CD4-positive, alpha-beta T cell treated with Interleukin-2 at 100 ng/mL for 4 hours (primary cell): ENCODE measurements at regions not wholly inside any gene's neighbourhood (a gene's known extent, or its start where the extent isn't known, plus 50 kb on each side); places are given as distances from the start of the nearest gene placed in this dataset.
"Not testable (repeated sequence)": the region's sequence is repeated elsewhere in the genome, so short reads cannot be mapped to it uniquely, and the experiment has no call there.

Source experiments
- DNase-seq: peaks from one replicate; pipeline ENCODE4 v3.0.0-alpha.2; 2020; ENCODE audit warnings: low spot score

GRCh38 chr15:20346082-20346805 lies 195.4 kb downstream of the GOLGA6L6 start:
- DNase-seq: no peak

- no peak for DNase-seq
Observed at GRCh38 chr15:20345401-20345958, 196.1 kb downstream of the GOLGA6L6 start.

- no peak for DNase-seq
Observed at GRCh38 chr15:20344601-20345400, 196.8 kb downstream of the GOLGA6L6 start.

- DNase-seq: not testable (repeated sequence)
Observed at GRCh38 chr15:20343395-20344211, 198.0 kb downstream of the GOLGA6L6 start.

- DNase-seq: not testable (repeated sequence)
Observed at GRCh38 chr15:20342601-20343394, 198.8 kb downstream of the GOLGA6L6 start.

GRCh38 chr15:20341901-20342600 lies 199.5 kb downstream of the GOLGA6L6 start:
- DNase-seq: no peak

- DNase-seq: no peak
Observed at GRCh38 chr15:20340931-20341661, 200.5 kb downstream of the GOLGA6L6 start.

- no peak for DNase-seq
Observed at GRCh38 chr15:20340331-20340811, 201.2 kb downstream of the GOLGA6L6 start.

- DNase-seq: not testable (repeated sequence)
Observed at GRCh38 chr15:20339086-20339791, 202.4 kb downstream of the GOLGA6L6 start.

- DNase-seq: not testable (repeated sequence)
Observed at GRCh38 chr15:20338671-20339070, 202.9 kb downstream of the GOLGA6L6 start.

GRCh38 chr15:20337238-20337637 lies 204.4 kb downstream of the GOLGA6L6 start:
- not testable (repeated sequence) for DNase-seq

- not testable (repeated sequence) for DNase-seq
Observed at GRCh38 chr15:20334451-20334850, 207.1 kb downstream of the GOLGA6L6 start.

- not testable (repeated sequence) for DNase-seq
Observed at GRCh38 chr15:20325751-20326150, 215.8 kb downstream of the GOLGA6L6 start.

- not testable (repeated sequence) for DNase-seq
Observed at GRCh38 chr15:20317132-20317531, 224.5 kb downstream of the GOLGA6L6 start.

- DNase-seq: not testable (repeated sequence)
Observed at GRCh38 chr15:20311014-20311680, 230.5 kb downstream of the GOLGA6L6 start.

- DNase-seq: no peak
Observed at GRCh38 chr15:20310603-20311002, 231.0 kb downstream of the GOLGA6L6 start.

- DNase-seq: not testable (repeated sequence)
Observed at GRCh38 chr15:20309966-20310365, 231.6 kb downstream of the GOLGA6L6 start.

GRCh38 chr15:20309395-20309794 lies 232.2 kb downstream of the GOLGA6L6 start:
- not testable (repeated sequence) for DNase-seq
